ENCODE measurements at regions not wholly inside any gene's neighbourhood (a gene's known extent, or its start where the extent isn't known, plus 50 kb on each side); places are given as distances from the start of the nearest gene placed in this dataset.
"Not testable (repeated sequence)": the region's sequence is repeated elsewhere in the genome, so short reads cannot be mapped to it uniquely, and the experiment has no call there.

- no peak for FAIRE-seq
- DNase-seq (ENCODE audit: insufficient read length, low spot score) = no peak
Measured at GRCh38 chr19:27860309-27860934, 1352.5 kb downstream of the UQCRFS1 start.

GRCh38 chr19:27859689-27860088 is 1353.3 kb downstream of the UQCRFS1 start:
- no peak for FAIRE-seq
- DNase-seq (ENCODE audit: insufficient read length, low spot score) = no peak

GRCh38 chr19:27858981-27859581 is 1353.9 kb downstream of the UQCRFS1 start:
- FAIRE-seq = no peak

GRCh38 chr19:27852931-27853330 is 1360.0 kb downstream of the UQCRFS1 start:
- not testable (repeated sequence) for FAIRE-seq; DNase-seq (ENCODE audit: insufficient read length, low spot score)

More at GRCh38 chr19:27858981-27859581, 1353.9 kb downstream of the UQCRFS1 start:
- no peak for DNase-seq (ENCODE audit: insufficient read length, low spot score)

GRCh38 chr19:27851543-27852060 is 1361.3 kb downstream of the UQCRFS1 start:
- DNase-seq (ENCODE audit: insufficient read length, low spot score) (no peak), FAIRE-seq (no peak)

- DNase-seq (ENCODE audit: insufficient read length, low spot score) (no peak), FAIRE-seq (no peak)
Measured at GRCh38 chr19:27851002-27851481, 1361.9 kb downstream of the UQCRFS1 start.

GRCh38 chr19:27846944-27847343 is 1366.0 kb downstream of the UQCRFS1 start:
- DNase-seq (ENCODE audit: insufficient read length, low spot score) (no peak), FAIRE-seq (no peak)

GRCh38 chr19:27844261-27844660 is 1368.7 kb downstream of the UQCRFS1 start:
- FAIRE-seq = no peak
- DNase-seq (ENCODE audit: insufficient read length, low spot score) = no peak

- FAIRE-seq (no peak), DNase-seq (ENCODE audit: insufficient read length, low spot score) (no peak)
Measured at GRCh38 chr19:27843861-27844260, 1369.1 kb downstream of the UQCRFS1 start.

GRCh38 chr19:27833031-27833430 is 1379.9 kb downstream of the UQCRFS1 start:
- FAIRE-seq (no peak), DNase-seq (ENCODE audit: insufficient read length, low spot score) (no peak)

GRCh38 chr19:27828829-27829228 is 1384.1 kb downstream of the UQCRFS1 start:
- FAIRE-seq (no peak), DNase-seq (ENCODE audit: insufficient read length, low spot score) (no peak)

- no peak for FAIRE-seq
Measured at GRCh38 chr19:27824108-27824507, 1388.8 kb downstream of the UQCRFS1 start.

GRCh38 chr19:27822336-27822735 is 1390.6 kb downstream of the UQCRFS1 start:
- DNase-seq (ENCODE audit: insufficient read length, low spot score) = no peak
- FAIRE-seq = no peak

More at GRCh38 chr19:27824108-27824507, 1388.8 kb downstream of the UQCRFS1 start:
- no peak for DNase-seq (ENCODE audit: insufficient read length, low spot score)

- FAIRE-seq = no peak
- no peak for DNase-seq (ENCODE audit: insufficient read length, low spot score)
Measured at GRCh38 chr19:27821418-27822018, 1391.4 kb downstream of the UQCRFS1 start.

- FAIRE-seq (peak; percentile 28), DNase-seq (ENCODE audit: insufficient read length, low spot score) (no peak)
Measured at GRCh38 chr19:27815985-27816384, 1397.0 kb downstream of the UQCRFS1 start.

- FAIRE-seq = not testable (repeated sequence)
Measured at GRCh38 chr19:27814834-27815233, 1398.1 kb downstream of the UQCRFS1 start.

GRCh38 chr19:27814274-27814673 is 1398.7 kb downstream of the UQCRFS1 start:
- not testable (repeated sequence) for DNase-seq (ENCODE audit: insufficient read length, low spot score); FAIRE-seq

More at GRCh38 chr19:27814834-27815233, 1398.1 kb downstream of the UQCRFS1 start:
- not testable (repeated sequence) for DNase-seq (ENCODE audit: insufficient read length, low spot score)

GRCh38 chr19:27806471-27807070 is 1406.4 kb downstream of the UQCRFS1 start:
- no peak for FAIRE-seq
- no peak for DNase-seq (ENCODE audit: insufficient read length, low spot score)

GRCh38 chr19:27805848-27806247 is 1407.1 kb downstream of the UQCRFS1 start:
- FAIRE-seq = no peak
- DNase-seq (ENCODE audit: insufficient read length, low spot score) = no peak

GRCh38 chr19:27802293-27802692 is 1410.7 kb downstream of the UQCRFS1 start:
- FAIRE-seq; DNase-seq (ENCODE audit: insufficient read length, low spot score): not testable (repeated sequence)

GRCh38 chr19:27796540-27796939 is 1416.4 kb downstream of the UQCRFS1 start:
- FAIRE-seq = no peak

More at GRCh38 chr19:27796540-27796939, 1416.4 kb downstream of the UQCRFS1 start:
- DNase-seq (ENCODE audit: insufficient read length, low spot score) = no peak

Data from HTR-8/SVneo (cell line).